GM19324 (cell line): ENCODE measurements at regions not wholly inside any gene's neighbourhood (a gene's known extent, or its start where the extent isn't known, plus 50 kb on each side); places are given as distances from the start of the nearest gene placed in this dataset.

Source experiments
- ATAC-seq: cut with Tn5 transposase; IDR thresholded peaks from one replicate; pipeline ENCODE4 v1.9.1; 2021; ENCODE audit warnings: mild to moderate bottlenecking, moderate library complexity; ENCODE audit not compliant: unreplicated experiment, low FRiP score

DNA sequence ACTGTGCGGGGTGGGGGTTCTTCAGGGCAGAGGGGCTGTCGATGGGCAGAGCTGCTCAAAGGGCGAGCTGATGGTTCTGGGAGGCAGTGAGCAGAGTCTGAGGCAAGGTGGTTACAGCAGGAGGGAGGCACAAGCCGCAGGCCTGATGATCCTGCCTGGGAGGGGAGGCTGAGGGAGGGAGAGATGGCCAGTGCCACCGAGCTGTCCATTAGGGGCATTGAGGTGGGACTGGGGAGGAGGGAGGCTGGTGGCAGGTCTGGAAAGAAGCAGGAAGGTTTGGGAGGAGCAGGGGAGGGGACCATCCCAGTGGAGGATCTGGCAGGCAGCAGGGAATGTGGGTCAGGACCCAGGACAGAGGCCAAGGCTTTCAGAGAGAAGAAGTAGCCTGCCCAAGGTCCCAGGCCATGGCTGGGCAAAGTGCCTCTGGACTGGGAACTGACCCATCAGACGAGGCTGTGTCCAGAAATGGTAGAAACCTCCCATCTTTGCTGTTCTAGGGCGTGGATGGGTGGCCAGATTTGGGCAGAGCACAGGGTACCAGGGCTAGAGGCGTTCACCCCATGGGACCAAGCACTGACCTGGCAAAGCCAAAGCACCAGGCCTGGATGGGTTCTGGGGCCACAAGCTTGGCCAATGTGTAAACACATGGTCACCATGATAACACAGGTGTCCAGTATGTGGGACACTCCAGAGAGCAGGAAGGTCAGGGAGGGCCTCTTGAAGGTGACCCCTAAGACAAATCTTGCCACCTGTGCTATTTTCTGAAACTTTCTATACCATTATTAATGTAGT, 55.5 kb downstream of the INHBB start:
- no peak for ATAC-seq

DNA sequence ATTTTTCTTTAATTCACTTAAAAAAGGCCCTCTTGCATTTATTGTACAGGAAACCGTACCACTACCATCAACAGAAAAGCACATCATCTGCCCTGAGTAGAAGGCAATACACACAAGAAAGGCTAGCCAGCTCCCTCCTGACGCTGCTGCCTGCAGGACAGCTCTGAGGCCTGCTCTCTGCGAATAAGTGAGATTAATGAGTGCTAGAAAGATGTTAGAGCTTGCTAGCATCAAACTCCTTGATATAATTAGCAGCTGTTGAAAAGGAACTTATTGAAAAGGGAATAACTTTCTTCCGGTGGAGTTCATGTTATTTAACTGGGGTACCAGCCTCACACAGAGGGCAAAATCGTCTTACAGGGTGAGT, 56.1 kb downstream of the INHBB start:
- ATAC-seq = no peak

DNA sequence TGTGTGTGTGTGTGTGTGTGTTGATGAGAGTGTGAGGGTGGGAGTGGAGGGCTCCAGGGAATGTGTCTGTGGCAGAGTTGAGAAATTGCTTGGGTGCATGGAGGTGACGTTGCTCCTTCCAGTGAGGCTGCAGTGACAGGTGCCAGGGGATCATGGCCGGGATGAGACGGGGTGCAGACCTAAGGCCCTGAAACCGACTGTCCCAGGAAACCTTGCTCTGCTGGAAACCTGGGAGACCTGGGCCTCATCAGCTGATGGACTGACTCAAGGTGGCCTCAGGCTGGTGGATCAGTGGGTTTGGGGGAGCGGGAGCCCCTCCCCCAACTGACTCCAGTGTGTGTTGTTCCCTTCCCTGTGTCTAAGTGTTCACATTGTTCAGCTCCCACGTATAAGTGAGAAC, 56.6 kb downstream of the INHBB start:
- no peak for ATAC-seq

DNA sequence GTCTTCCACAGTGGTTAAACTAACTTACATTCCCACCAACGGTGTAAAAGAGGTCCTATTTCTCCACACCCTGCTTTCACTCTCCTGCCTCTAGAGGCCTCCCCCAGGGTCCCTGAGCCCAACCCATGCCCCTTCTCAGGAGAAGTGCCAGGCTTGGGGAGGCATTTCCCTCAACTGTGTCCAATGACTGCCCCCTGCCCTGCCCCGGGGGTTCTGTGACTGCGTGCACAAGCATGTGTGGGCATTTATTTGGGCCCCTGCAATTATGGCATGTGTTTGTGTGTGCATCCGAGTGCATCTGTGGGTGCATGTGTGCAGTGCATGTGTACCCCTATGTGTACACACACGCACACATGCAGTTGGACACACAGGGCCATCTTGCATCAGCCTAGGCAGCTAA, 57.3 kb downstream of the INHBB start:
- no peak for ATAC-seq

DNA sequence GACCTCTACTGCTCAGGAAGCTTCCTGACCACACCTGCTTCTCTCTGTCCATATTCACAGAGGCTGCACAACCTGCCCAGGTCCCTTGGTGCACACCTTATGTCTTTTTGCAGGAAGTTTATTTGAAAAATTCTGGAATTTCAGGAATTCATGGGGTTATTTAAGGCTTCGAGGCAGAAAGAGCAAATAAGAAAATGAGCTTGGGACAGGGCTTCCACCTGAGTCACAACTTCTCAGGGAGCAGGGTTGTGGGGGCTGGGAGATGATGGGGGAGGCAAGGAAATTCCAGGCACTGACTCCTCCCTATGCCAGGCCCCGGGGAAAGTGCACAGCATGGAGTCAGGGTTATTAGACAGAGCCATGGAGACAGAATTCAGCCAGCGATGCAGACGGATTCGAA, 57.7 kb downstream of the INHBB start:
- no peak for ATAC-seq

DNA sequence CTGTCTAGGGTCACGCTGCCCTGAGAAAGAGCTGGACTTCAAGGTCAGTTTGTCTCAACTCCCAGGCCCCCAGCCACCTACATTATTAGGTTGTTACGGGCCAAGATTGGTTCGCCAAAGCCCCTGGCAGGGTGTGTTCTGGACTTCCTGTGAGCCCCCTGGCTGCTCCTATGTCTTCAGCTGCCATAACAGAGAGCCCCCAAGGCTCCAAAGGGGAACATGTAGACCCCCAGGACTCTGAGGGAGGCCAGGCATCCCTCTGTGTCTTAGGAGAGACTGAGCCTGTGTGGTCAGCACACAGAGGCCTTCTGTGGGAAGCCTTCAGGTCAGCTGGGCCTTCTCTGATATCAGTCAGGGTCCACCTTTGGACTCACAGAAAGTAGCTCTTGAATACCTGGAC, 58.3 kb downstream of the INHBB start:
- no peak for ATAC-seq

DNA sequence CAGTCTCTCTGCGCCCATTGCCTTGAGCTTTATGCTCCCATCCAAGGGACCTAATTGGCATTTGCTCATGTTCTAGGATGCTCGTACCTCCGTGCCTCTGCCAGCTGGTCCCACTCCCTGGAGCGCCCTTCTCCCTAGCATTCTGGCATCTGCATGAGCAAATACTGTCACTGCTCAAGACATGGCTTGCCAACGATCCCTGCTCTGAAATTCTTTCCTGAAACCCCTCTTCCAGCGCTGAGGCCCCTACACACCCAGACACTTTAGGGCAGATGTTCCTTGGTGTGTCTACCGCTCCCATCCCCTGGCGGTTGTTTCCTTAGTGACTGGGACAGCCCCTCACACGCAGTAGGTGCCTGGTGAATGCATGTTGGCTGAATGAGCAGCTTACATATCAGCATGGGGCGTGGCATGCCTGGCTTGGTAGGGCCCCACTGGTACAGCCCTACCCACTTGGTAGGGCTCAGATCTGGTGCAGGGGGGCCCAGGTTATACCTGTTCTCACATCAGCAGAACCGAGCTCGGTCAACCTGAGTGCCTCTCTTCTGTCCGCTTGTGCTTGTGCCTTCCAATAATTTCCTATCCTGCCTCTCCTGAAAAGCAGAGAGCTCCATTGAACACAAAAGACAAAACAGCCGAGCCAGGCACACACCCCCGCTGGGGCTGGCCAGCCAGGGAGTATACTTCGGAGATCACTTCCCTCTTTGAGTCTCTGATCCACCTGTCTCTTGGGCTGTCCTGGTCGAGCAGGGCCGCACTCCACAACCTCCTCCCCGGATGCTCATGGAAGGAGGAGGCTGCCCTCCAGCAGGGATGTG, 59.2 kb downstream of the INHBB start:
- ATAC-seq = no peak

DNA sequence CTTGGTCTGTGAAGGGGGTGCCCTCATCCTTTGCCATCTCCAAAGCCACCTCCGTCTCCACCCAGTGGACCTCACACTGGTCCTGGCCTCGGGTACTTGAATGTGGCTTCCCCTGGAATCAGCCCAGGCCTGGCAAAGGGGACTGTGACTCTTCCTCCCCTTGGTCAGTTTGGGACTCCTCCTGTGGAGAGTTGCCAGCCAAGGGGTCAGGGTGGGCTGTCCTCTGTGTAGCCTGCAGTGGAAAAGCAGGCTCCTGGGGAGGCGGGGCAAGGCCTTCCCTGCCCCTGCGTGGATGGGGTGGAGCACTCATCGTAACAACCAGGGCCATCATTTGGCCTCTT, 59.8 kb downstream of the INHBB start:
- ATAC-seq = no peak

DNA sequence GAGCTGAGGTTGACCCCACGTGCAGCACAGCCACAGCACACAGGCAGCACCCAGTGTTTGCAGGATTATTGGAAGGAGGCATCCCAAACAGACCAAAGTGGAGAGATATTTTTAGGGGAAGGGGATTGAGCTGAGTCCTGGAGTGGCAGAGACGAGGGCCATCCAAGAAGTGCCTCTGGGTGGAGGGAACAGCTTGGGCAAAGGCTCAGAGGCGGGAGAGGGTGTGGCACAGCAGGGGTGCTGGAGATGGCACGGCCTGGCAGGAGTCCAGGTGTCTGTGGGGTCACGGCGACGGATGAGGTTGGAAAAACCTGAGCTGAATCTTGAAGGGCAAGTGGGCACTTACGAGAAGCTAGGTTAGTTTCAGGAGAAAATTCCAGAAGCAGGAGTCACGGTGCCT, 60.6 kb downstream of the INHBB start:
- no peak for ATAC-seq

DNA sequence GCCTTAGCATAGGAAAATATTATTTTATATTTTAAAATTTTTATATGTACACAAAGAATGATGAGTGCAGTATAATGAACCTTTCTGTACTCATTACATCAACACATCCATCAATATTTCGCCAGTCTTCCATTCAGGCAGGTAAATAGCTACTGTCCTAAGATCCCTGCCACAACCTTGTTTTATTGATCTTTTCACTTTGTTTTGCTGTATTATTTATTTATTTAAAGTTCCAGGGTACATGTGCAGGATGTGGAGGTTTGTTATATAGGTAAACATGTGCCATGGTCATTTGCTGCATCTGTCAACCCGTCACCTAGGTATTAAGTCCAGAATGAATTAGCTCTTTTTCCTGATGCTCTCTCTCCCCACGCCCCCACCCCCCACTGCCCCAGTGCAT, 64.6 kb downstream of the INHBB start:
- ATAC-seq = no peak

DNA sequence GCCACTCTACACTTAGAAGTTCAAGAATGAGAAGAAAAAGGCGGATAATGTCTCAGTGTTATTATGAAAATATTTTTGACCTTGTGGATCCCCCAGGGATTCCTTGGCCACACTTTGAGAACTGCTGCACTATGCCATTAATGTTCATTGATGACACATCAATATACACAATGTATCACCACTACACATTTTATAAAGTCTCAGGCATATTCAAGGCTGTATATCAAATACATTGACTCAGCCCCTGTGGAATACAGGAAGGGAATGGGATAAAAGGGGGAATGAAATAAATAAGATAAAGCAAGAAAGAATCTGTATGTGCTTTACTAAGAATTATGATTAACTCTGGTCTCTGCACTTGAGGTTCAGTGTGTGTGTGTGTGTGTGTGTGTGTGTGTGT, 69.1 kb downstream of the INHBB start:
- no peak for ATAC-seq

DNA sequence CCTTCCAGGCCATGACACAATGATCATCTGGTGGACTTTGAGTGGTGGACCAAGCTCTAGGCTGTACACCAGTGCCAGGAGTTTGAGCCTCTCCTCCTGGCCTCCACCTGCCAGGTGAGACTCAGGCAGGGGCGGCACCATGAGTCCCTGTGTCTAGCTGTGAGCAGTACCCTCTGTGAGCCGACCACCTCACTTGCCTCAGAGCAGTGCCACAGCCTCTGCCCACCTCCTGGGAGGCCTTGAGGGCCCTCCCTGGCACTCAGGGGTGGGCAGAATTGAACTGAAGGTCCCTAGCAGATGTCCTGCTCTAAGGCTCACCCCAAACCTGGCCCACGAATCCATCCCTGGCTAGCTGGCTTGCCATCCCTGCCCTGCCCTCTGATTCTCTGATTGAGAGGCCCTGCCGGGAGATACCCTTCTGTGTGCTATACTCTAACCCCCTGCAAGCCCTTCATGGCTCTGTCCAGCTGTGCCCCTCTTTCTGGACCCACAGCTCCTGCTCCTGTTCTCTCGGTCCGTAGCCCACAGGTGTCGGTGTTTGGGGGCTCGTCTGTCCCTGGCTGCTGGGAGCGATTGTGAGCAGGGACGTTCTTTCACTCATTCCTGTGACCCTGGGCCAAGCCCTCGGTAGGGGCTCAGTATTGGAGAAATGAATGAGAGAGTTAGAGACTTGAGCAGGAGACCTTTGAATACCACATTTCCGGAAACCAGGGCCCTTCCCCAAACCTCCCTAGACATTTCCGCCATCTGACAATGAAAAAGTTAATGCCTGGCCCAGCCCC, 70.0 kb downstream of the INHBB start:
- ATAC-seq = no peak

DNA sequence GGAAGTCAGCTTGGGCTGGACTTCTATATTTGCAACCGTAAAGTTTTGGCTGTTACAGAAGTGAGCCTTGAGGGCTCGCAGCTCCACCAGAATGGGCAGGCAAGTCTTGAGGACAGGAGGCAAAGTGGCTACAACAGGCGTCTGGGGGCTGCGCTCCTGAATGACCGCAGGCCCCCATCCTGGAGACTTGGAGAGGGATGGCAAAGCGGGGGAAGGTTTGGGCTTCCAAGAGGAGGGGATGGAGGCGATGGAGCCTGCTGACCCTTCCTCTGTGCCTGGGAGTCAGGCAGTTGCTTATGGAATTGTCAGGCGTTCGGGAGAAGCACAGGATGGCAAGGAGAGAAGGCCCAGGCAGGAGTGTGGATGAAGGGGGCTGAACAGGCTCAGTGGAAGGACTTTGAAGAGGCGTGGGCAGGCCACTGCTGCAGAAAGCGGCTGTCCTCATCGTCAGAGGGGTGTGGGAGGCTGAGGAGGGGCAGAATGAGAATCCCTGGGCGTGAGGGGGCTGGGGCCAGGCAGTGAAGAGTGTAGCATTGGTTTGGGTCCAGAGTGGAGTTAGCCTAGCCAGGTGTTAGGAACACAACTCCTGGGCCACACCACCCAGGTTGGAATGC, 72.3 kb downstream of the INHBB start:
- no peak for ATAC-seq

DNA sequence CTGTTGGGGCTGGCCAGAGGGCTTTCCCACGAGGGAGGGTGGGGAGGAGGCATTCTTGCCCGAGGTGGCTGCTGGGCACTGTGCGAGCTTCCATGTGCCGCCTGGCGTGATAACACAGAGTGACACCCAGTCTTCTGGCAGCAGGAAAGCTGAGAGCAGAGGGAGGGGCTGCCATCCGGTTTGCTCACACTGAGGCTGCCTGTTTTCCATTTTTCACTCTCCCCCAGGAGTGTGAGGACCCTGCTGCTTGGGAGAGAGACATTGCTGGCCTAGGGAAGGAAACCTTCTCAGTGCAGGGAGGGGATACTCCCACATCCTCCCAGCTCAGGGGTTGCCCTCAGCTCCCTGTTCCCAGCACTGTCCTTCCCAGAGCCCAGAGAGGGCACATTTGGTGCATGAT, 73.1 kb downstream of the INHBB start:
- no peak for ATAC-seq

DNA sequence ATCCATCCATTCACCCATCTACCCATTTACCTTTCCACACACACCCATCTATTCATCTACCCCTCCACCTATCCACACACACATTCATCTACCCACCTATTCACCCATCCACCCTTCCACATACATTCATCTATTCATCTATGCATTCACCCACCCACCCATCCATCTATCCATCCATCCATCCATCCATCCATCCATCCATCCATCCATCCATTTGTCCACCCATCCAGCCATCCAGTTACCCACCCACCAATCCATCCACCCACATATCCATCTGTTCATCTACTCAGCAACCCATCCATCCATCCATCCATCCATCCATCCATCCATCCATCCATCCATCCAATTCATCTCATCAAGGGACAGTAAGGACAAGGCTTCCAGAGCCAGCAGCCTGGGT, 74.0 kb downstream of the INHBB start:
- no peak for ATAC-seq

DNA sequence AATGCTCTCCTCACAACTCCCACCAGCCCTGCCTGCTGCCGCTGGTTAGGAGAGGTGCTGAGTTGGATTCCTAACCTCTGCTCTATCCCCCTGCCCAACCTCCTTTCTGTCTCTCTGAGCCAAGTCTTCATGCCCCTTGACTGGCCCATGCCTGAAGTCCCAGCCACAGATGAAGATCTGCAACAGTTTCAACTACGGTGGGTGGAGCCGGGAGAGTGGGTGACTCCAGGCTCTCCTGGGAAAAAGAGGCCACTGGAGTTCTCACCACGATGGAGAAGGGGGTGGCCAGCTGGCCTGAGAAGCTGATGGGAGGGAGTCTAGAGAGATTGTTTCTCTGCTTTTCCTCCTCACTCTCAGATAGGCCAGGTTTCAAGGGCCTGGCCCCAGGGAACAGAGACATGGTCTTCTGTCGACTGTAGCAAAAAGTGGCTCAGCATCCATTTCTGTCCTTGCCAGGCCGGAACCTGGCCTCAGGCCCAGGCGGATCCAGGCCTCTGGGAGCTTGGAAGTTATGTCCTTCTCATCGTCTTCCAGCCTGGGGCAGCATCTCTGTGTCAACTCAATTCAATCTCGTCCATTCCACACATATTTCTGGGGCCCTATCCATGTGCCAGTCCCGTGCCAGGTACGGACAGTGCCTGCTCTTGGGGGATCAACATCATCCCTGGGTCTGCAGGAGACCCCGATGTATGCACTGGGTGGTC, 75.3 kb downstream of the INHBB start:
- no peak for ATAC-seq

DNA sequence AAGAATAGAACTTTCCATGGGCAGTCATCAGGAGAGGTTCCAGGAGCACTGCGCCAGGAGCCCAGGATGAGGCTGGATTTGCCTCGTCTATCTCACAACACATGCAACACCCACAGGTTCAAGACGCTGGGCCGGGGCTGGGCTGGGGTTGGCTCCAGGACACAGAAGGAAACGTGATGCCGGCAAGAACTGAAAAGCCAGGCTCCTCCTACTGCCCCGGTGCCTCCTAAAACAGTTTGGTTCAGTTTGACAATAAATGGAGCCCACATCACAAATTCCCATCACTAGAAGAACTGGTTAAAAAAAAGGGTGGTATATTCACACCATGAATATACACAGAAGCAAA, 75.9 kb downstream of the INHBB start:
- ATAC-seq = no peak

DNA sequence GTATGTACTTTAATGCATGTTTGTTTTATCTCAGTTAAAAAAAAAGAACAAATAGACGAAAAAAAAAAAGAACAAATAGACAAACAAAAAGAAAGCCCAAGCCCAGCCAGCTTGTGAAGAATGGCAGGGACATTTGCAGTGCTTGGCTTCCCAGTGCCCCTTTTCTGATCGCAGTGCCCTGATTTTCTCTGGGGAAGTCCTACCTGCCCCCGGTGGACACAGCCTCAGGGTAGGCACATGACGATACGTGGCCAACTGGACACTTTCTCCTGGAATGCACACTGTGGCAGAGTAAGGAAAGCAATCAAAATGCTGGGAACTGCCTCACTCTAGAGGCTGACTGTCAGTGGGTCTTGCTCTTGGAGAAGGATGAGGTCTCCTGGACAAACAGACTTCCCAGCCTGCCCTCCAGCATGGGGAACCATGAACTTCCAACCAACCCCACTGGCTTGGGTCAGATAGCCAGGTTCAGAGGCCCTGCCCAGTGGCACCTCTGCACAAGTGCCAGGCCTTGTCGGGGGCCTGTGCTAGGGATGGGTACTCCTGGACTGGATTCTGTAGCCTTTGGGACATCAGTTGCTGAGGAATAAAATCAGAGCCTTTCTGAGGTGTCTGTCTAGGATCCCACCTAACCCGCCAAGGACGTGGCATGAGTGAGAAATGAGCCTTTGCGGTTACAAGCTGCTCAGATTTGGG, 76.7 kb downstream of the INHBB start:
- no peak for ATAC-seq

DNA sequence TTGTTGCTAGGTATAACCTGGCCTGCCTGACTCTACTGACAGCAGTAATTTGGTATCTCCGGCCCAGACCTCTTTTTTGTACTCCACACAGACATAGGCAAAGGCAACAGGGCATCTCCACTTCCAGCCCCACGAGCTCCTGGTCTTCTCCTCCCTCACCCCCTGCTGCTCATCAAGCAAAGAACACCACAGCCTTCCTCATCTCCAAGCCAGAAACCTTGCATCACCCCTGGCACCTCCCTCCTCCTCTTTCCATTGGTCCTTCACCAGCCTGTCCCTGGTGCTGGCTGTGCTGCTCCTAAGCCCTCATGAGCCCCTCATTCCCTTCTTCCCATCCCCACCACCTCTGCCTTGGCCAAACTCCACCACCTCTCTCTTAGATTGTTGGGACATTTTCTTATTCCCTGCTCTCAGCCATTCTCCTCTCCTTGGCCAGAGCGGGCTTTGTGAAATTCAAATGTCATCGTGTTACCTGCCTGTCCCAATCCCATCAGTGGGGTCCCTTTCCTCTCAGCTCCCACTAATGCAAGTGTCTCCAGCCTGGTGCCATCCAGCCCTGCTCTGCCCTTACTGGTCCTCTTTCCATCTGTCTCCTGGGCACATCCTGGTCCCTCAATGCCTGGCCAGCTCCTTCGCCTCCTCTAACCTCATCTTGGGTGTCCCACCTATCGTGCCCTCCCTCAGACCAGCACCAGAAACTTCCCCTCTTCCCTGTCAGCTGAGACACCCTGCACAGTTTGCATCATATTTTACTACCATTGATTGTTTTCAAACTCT, 77.4 kb downstream of the INHBB start:
- no peak for ATAC-seq
